ENCODE measurements at regions not wholly inside any gene's neighbourhood (a gene's known extent, or its start where the extent isn't known, plus 50 kb on each side); places are given as distances from the start of the nearest gene placed in this dataset.

DNA sequence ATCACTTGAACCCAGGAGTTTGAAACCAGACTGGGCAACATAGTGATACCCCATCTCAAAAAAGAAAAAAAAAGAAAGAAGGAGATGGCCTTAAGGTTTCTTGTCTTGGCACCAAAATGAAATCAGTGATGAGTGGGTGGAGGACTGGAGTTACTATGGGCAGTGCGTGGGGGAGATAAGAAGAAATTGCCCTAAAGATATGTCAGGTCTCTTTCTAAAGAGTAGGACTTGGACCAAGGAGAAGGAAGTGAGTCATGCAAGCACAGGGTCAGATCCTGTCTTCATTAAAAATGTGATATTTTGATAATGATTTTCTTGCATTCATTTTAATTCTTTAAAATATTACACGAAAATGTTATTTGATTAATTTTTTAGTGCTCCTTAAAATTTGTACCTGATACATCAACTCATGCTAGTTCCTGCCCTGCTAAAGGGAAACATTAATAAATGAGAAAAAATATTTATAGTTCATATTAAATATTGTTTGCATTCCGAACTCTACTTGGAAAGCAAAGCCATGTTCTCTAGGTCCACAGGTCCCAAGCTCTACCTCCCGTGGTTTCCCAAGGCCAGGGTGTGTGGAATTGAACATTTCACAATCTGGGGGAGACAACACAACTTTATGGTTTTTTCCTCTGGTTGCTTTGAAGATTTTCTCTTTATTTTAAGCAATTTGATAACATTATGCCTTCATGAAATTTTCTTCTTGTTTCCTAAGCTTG is 62.6 kb upstream of the CTLA4 start:
- DNase-seq (ENCODE audit: low read depth, low spot score) = no peak

More for the DNA sequence above, 62.6 kb upstream of the CTLA4 start:
- no peak for FAIRE-seq
- H3K4me2 ChIP-seq (ENCODE audit: control insufficient read depth, insufficient read depth) = no peak overlapping the region
- H3K4me1 ChIP-seq (ENCODE audit: control insufficient read depth, insufficient read depth, low read length) = no peaks in the 10 kb centered on the region
- H3K27me3 ChIP-seq (replicated peaks in 1 of 2; ENCODE audit: control insufficient read depth in 2 of 2, insufficient read depth in 2 of 2, low read length in 1 of 2) = peaks cover 0 to 2% of the 10 kb centered on the region in 2 experiments; a peak in 2 of 4 replicates
- intact Hi-C loops (cut with micrococcal nuclease; ENCODE audit: unreplicated experiment) (no loop called here), in situ Hi-C loops (cut with MboI) (loop anchor here (25.0 kb wide), 2 partner anchors 568 to 1218 kb away; partner anchors contain the start of gene CYP20A1)
- ATAC-seq = no peak
- POLR2A ChIA-PET = no interaction called here
- no TSS peak for BruUV-seq (replicated peaks)
- WGBS (ENCODE audit: insufficient coverage, insufficient replicate concordance, low lambda C conversion rate, missing lambda C conversion rate) = 48% methylated on average over 4 of the region's 4 CpGs
- no peaks in the 10 kb centered on the region for H4K20me1 ChIP-seq (ENCODE audit: control insufficient read depth, insufficient read depth)
- H3K79me2 ChIP-seq (ENCODE audit: control insufficient read depth, insufficient read depth, low read length) = no peaks in the 10 kb centered on the region
- peaks cover 10% of the 10 kb centered on the region for H3K9me3 ChIP-seq (replicated peaks; ENCODE audit: control insufficient read depth, insufficient read depth, low read length)
- SMC1A ChIA-PET (ENCODE audit: uncharacterized antibody, unreplicated experiment) = interaction anchor here (0.7 to 1.3 kb wide), 3 partner anchors 99 to 336 kb away, joined by 3 read pairs; no protein-coding TSS in a partner anchor
- RAD21 ChIA-PET (ENCODE audit: unreplicated experiment) = no interaction called here
- H3K4me3 ChIP-seq = no peak overlapping the region
- H2AFZ ChIP-seq (ENCODE audit: control insufficient read depth, low read depth, low read length) = no peak overlapping the region
- TF ChIP-seq ZNF622 (IDR thresholded peaks at IDR 0.05) (no peak), ASH2L (IDR thresholded peaks at IDR 0.05; ENCODE audit: borderline replicate concordance, low read depth) (no peak), MLLT1 (IDR thresholded peaks at IDR 0.05) (no peak), FOXK2 (IDR thresholded peaks at IDR 0.05) (no peak), CREB1 (IDR thresholded peaks at IDR 0.05; ENCODE audit: low read depth) (no peak), YBX1 (IDR thresholded peaks at IDR 0.05) (no peak), SPI1 (IDR thresholded peaks at IDR 0.05; ENCODE audit: borderline replicate concordance, insufficient read depth, low read depth, low read length) (no peak), BMI1 (IDR thresholded peaks at IDR 0.05; ENCODE audit: borderline replicate concordance) (no peak), SIX5 (IDR thresholded peaks at IDR 0.05; ENCODE audit: low read depth, low read length, severe bottlenecking) (no peak), JUNB (IDR thresholded peaks at IDR 0.05) (no peak)
- CTCF ChIA-PET = interaction anchor here (1.2 kb wide), 1 partner anchor 10 kb away, joined by 3 read pairs; no protein-coding TSS in a partner anchor
- no peak overlapping the region for H3K27ac ChIP-seq (ENCODE audit: control insufficient read depth, insufficient read depth)
- H3K36me3 ChIP-seq (ENCODE audit: control insufficient read depth in 2 of 2, insufficient read depth in 2 of 2, low read length in 1 of 2) = no peaks in the 10 kb centered on the region
- no peak overlapping the region for H3K9ac ChIP-seq (ENCODE audit: control insufficient read depth, insufficient read depth, low read length)
